ENCODE measurements at regions not wholly inside any gene's neighbourhood (a gene's known extent, or its start where the extent isn't known, plus 50 kb on each side); places are given as distances from the start of the nearest gene placed in this dataset.

- no peak for TF ChIP-seq ZNF318 (IDR thresholded peaks at IDR 0.05; ENCODE audit: borderline replicate concordance in 1 of 2, low read depth in 1 of 2)
- TF ChIP-seq EWSR1 (IDR thresholded peaks at IDR 0.05; ENCODE audit: borderline replicate concordance, low read depth, partially characterized antibody) = no peak
- TF ChIP-seq GABPB1 (CRISPR knock-in tag; IDR thresholded peaks at IDR 0.05) = no peak
- TF ChIP-seq BDP1 (IDR thresholded peaks at IDR 0.05; ENCODE audit: insufficient read depth, insufficient read length) = no peak
- TF ChIP-seq ZBTB9 (CRISPR knock-in tag; IDR thresholded peaks at IDR 0.05) = no peak
- no peak for TF ChIP-seq ZNF134 (CRISPR knock-in tag; conservative IDR thresholded peaks at IDR 0.05)
- no peak for TF ChIP-seq PREB (CRISPR knock-in tag; IDR thresholded peaks at IDR 0.05)
- no peak for TF ChIP-seq NCOA4 (IDR thresholded peaks at IDR 0.05; ENCODE audit: partially characterized antibody)
- no peak for TF ChIP-seq KLF13 (tag; IDR thresholded peaks at IDR 0.05; ENCODE audit: borderline replicate concordance, low read depth)
Observed at GRCh38 chr2:166825914-166826313, 62.4 kb upstream of the XIRP2 start (continued).

All from K562 (cell line).